GM18511 (cell line): ENCODE measurements at regions not wholly inside any gene's neighbourhood (a gene's known extent, or its start where the extent isn't known, plus 50 kb on each side); places are given as distances from the start of the nearest gene placed in this dataset.

Experiments
- ATAC-seq: cut with Tn5 transposase; IDR thresholded peaks from one replicate; pipeline ENCODE4 v1.9.1; 2021; ENCODE audit warnings: mild to moderate bottlenecking, moderate library complexity; ENCODE audit not compliant: unreplicated experiment

GRCh38 chr4:36492590-36492989, 211.2 kb downstream of the DTHD1 start:
- ATAC-seq = no peak

DNA sequence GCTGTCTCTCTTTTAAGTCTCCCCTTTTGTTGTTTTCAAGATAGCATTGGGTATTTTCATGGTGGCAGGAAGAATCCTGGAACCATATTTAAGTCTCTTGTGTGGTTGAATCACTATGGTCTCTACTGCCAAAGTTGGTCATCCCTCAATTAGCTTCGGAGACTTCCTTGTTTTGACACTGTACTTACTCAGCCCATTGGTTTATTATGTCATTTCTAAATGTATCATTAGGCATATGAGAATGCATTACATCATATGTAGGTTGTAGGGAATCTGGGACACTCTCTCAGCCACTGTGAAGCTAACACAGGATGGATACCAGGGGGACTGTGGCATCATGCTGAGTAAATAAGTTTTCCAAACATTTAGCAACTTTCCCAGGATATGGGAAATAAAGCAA, 211.8 kb downstream of the DTHD1 start:
- ATAC-seq = no peak

- no peak for ATAC-seq
Measured at GRCh38 chr4:36494016-36494415, 212.6 kb downstream of the DTHD1 start.

DNA sequence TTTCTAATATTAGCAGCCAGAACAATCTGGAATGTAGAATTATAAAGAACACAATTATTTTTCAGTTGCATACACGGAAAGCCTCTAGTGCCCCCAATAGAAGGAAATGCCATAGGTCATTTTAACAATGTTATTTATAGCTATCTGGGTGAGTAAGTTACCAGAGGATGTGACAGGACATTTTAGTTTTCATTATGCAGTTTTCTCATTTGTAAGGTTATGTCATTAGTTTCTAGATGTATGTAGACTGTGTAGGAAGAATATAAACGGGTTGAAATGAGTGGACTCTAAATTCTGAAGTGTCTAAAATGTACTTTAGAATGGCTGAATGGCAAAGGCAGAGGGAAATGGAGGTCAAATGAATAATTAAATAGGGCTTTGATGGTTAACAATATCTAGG, 213.3 kb downstream of the DTHD1 start:
- no peak for ATAC-seq

DNA sequence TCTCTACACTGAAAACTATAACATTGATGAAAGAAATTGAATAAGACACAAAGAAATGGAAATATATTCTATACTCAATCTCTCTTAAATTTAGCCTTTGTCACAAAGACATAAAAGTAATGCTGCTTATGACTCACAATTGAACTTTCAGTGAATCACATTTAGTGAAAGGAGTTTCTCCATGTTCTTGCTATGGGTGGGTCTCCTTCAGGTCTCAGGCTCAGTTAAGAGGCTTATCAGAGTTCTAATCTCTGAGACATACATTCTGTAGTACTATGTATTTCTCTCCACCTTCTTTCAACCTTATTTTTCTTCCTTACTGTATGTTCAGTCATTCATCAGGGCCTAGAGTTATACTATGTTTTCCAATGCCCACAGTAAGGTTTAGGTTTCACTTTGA, 220.9 kb downstream of the DTHD1 start:
- no peak for ATAC-seq

GRCh38 chr4:36508394-36508793, 227.0 kb downstream of the DTHD1 start:
- ATAC-seq = no peak

- ATAC-seq = no peak
Measured at GRCh38 chr4:36509845-36510244, 228.4 kb downstream of the DTHD1 start.

DNA sequence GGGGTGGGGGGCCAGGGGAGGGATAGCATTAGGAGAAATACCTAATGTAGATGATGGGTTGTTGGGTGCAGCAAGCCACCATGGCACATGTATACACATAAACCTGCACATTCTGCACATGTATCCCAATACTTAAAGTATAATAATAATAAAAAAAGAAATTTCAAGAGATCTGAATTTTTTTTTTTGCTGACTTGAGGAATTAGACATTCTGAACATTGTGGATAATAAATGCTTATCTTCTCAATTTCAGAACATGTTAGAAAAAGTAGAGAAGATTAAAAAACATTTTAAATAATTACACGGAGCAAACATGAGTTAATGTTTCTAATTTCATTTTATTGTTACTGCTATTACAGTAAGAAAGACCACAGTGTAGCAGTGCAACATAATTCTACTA, 230.4 kb downstream of the DTHD1 start:
- no peak for ATAC-seq

DNA sequence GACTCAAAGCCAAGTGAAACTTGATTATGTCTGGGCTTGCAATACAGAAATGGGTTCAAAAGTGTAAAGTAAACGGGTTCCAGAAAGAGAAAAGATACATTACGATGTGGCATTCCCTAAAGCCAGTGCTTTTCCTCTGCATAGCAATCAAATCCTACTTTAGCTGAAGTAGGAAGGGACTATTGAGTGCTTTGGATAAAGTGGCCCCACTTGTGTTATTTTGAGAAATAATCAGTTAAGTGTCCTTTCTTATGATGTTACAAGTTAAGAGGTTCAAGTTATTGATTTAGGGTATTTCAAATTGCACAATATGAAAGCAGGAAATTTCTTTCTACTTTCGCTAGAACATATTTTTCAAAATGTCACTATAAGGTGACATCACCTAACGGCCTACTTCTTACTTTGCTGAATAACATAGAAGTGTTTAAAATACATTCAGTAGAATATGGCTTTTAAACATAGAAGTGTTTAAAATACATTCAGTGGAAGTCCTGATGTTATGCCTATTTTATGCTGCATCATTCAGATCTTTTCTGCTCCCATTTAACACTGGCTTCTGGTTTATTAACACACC, 235.2 kb downstream of the DTHD1 start:
- ATAC-seq = no peak

GRCh38 chr4:36523182-36523581, 241.8 kb downstream of the DTHD1 start:
- no peak for ATAC-seq

DNA sequence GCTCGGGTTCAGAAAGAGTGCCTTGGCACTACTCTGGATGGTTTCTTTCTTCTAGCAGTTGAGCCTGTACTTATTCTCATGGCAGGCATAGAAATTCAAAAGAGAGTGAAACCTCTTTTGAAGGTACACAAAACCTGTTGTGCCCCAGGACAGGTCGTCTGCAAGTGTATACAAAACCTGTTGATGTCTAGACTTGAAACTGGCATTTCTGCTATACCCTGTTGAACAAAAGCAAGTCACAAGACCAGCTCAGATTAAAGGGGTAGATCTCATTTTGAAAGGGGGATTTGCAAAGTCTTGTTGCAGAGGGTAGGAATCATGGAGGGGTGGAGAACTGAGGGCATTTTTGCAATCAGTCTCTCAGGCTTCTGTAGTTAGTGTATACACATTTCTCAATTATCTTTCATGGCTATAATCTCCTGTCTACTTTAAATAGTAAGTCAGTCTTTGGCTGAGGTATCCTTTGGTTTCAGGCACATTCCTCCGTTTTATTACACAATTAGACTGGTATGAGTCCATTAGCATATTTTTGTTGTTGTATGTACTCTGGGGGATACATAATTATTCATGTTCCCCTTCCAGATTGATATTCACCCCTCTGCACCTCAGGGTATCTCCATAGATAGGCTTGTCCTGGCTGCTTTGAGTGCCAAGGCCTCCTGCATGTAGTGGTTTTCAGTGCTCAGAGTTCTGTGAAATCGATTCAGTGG, 251.4 kb downstream of the DTHD1 start:
- ATAC-seq = no peak

- no peak for ATAC-seq
Measured at GRCh38 chr4:36533944-36534343, 252.5 kb downstream of the DTHD1 start.

DNA sequence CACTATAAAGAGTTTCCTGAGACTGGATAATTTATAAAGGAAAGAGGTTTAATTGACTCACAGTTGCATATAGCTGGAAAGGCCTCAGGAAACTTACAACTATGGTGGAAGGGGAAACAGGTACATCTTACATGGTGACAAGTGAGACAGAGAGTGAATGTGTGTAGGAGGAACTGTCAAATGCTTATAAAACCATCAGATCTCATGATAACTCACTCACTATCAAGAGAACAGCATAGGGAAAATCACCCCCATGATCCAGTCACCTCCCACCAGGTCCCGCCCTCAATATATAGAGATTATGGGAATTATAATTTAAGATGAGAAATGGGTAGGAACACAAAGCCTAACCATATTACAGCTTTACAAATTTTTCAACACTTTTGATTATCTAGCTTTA, 266.0 kb downstream of the DTHD1 start:
- no peak for ATAC-seq

DNA sequence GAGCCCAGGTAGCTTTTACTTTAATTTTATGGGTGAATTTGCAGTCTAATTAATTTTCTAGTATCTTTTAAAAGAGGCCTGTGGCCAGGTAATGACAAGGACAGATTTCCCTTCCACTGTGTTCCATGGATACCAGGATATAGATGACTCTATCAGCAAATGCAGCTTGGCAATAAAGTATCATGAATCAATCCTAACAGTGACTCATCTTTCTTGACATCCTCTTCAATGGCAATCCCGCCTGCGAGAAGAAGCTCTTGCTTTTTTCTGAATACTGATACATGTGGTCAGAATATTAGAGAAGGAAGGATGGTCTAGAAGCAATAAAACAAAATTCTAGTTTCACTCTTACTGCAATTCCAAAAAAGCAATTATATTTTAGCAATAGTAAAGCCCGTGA, 267.8 kb downstream of the DTHD1 start:
- ATAC-seq = no peak

DNA sequence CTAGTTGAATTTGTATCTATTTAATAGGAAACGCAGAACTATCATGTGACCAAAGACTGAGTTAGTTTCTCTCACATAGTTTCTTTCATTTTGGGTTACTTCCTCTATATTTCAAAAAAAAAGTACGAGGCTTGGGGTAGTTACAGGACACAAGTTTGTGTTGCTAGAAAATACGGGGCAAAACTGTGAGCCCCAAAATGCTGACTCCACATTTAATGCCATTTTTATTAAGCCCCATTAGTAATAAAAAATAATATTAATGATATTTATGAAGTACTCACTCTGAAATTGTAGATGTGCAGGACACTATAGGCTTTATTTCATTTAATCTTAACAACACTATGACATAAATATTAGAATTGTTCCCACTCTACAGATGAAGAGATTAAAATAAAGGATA, 268.6 kb downstream of the DTHD1 start:
- ATAC-seq = no peak

- ATAC-seq = peak; percentile 92
Measured at GRCh38 chr4:36551697-36552214, 270.3 kb downstream of the DTHD1 start.

GRCh38 chr4:36553029-36553428, 271.6 kb downstream of the DTHD1 start:
- ATAC-seq = no peak

- ATAC-seq = no peak
Measured at GRCh38 chr4:36553453-36553852, 272.0 kb downstream of the DTHD1 start.

DNA sequence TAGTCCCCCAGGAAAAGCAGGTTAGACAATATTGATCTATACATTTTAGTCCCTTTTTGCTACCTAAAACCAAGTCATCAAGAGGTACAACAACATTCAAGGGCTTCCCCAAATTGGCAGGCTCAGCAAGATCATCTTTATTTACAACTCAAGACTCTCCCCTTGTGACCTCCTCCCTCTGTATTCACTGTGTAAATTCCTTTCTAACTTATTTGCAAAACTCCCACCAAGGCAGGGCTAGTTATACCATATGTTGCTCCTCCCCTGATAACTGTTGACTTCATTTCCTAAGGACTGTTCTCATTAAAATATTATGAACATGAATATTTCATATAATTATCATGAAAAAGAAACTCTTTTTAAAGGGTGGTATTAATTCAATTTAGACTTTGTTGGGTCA, 275.6 kb downstream of the DTHD1 start:
- ATAC-seq = no peak

- ATAC-seq = no peak
Measured at GRCh38 chr4:36568575-36568974, 287.2 kb downstream of the DTHD1 start.

DNA sequence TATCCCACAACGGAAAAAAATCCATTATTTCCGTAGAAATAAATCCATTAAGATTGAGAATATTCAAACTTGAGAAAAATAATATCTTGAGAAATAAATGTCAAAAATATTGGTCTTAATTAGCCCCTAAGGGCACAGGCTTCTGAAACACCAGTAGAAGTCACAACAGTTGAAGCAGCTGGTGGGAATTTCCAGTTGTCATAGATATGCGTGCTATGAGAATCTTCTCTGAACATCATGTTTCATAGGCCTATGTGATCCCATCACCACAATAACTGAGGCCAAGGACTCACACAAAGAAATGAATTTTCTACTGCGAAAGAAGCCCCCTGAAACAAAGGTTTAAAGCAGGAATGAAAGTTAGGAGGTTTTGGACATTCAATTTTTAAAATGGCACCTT, 292.0 kb downstream of the DTHD1 start:
- no peak for ATAC-seq

GRCh38 chr4:36574816-36575215, 293.4 kb downstream of the DTHD1 start:
- no peak for ATAC-seq

- ATAC-seq = no peak
Measured at GRCh38 chr4:36582198-36582597, 300.8 kb downstream of the DTHD1 start.
